Epithelial cell of proximal tubule (primary cell): ENCODE measurements at regions not wholly inside any gene's neighbourhood (a gene's known extent, or its start where the extent isn't known, plus 50 kb on each side); places are given as distances from the start of the nearest gene placed in this dataset.
A peak's percentile ranks its signal among the peaks of the same experiment; 100 is the strongest.

Experiments
- DNase-seq: peaks from one replicate; pipeline ENCODE4 v3.0.0-alpha.2; 2011; ENCODE audit warnings: low read depth
- H3K4me3 ChIP-seq: 2 replicates; pipeline ENCODE4 v1.5.1; 2011; ENCODE audit warnings: low read depth, mild to moderate bottlenecking, low read length
- CTCF ChIP-seq: conservative IDR thresholded peaks from 2 replicates; pipeline ENCODE4 v1.5.1; 2012; ENCODE audit warnings: low read depth, mild to moderate bottlenecking, low read length

- H3K4me3 ChIP-seq: no peak overlapping the region
- DNase-seq: no peak
- TF ChIP-seq CTCF: no peak
Measured at GRCh38 chr10:90435296-90435695, 422.5 kb downstream of the HTR7 start.

DNA sequence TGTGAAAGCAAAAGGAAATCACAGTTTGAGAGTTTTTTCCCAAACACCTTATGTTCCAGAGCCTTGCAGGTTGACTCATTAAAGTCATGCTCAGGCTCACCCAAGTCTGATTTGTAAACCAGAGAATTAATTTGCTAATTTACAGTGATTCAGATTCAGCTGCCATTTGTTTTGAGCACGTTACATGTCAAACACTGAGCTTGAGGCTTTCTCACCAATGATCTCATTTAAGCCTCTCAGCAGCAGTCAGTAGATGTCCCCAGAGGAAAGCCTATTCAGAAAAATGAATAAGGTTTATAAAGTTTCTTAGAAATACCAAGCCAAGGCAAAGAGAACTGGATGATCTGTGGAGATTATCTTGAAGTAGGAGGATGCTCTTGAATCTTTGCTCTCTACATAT, 420.4 kb downstream of the HTR7 start:
- H3K4me3 ChIP-seq: no peak overlapping the region
- peak; percentile 14 for TF ChIP-seq CTCF
- no peak for DNase-seq

- no peak for TF ChIP-seq CTCF
- no peak for DNase-seq
- H3K4me3 ChIP-seq: no peak overlapping the region
Measured at GRCh38 chr10:90440870-90441269, 417.0 kb downstream of the HTR7 start.

GRCh38 chr10:90443342-90443741, 414.5 kb downstream of the HTR7 start:
- TF ChIP-seq CTCF: no peak
- DNase-seq: no peak
- no peak overlapping the region for H3K4me3 ChIP-seq

DNA sequence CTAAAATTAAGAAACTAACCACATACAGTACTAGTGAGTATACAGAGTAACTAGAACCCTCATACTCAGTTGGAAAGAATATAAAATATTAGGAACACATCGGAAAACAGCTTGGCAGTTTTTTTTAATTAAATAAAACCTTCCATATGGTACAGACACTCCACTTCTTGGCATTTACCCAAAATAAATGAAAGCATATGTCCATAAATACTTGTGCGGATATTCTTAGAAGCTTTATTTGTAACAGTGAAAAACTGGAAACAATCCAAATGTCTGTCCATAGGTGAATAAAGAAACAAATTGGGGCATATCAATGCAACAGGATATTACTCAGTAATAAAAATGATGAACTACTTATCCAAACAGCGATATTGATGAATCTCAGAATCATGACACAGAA, 410.0 kb downstream of the HTR7 start:
- no peak for TF ChIP-seq CTCF
- no peak for DNase-seq

GRCh38 chr10:90450797-90451196, 407.0 kb downstream of the HTR7 start:
- no peak for TF ChIP-seq CTCF
- no peak for DNase-seq

More for the DNA sequence above, 410.0 kb downstream of the HTR7 start:
- H3K4me3 ChIP-seq: no peak overlapping the region

GRCh38 chr10:90451283-90451682, 406.6 kb downstream of the HTR7 start:
- TF ChIP-seq CTCF: no peak
- DNase-seq: no peak

More at GRCh38 chr10:90450797-90451196, 407.0 kb downstream of the HTR7 start:
- no peak overlapping the region for H3K4me3 ChIP-seq

More at GRCh38 chr10:90451283-90451682, 406.6 kb downstream of the HTR7 start:
- no peak overlapping the region for H3K4me3 ChIP-seq
